Hematopoietic multipotent progenitor cell treated with erythropoietin and hydrocortisone succinate and interleukin-3 and kit ligand, for 17 days (in vitro differentiated cells): ENCODE measurements at regions not wholly inside any gene's neighbourhood (a gene's known extent, or its start where the extent isn't known, plus 50 kb on each side); places are given as distances from the start of the nearest gene placed in this dataset.

Experiments used
- DNase-seq: peaks from one replicate; pipeline ENCODE4 v3.0.0-alpha.2; 2015; ENCODE audit warnings: low spot score

- no peak for DNase-seq
These were observed 206.4 kb upstream of the RAB4A start for GRCh38 chr1:229064320-229065168.

DNA sequence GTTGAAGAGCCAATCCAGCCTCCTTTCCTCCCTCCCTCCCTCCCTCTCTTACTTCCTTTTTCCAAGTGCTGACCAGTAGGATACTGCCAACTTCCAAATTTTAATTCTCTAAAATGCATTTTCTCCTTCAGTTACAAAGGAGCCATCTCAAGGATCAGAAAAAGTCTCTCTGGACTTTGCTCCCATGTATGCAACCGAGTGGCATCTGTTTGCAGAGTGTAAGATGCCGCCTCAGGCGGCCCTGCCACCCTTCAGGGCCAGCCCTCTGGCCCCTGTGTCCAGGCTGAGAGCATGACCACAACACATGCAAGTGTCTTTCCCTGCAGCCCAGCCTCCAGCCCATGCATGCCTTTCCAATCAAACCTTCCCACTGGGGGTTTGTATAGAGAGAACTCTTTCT lies 205.3 kb upstream of the RAB4A start:
- DNase-seq, result no peak

GRCh38 chr1:229066591-229066990 lies 204.3 kb upstream of the RAB4A start:
- no peak for DNase-seq

DNA sequence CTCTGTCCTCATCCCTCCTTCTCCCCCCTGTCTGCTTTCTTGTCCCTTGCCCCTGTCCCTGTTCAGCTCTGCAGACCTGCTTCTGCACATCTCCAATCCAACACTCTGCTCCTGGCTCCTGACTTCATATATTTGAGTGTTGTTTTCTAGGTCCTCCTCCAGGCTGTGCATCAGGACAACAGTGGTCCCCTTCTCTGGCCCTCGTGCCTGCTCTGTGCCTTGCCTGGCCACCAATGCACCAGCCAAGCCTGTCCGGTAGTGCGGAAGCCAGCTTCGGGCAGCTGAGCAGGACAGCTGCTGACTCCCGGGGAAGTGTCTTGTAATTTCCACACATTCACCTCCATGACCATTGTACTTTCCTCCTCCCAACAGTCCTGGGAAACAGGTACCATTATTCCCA lies 203.4 kb upstream of the RAB4A start:
- DNase-seq, result no peak

GRCh38 chr1:229068270-229068987 lies 202.5 kb upstream of the RAB4A start:
- DNase-seq, result no peak

GRCh38 chr1:229069176-229069575 lies 201.7 kb upstream of the RAB4A start:
- no peak for DNase-seq

DNA sequence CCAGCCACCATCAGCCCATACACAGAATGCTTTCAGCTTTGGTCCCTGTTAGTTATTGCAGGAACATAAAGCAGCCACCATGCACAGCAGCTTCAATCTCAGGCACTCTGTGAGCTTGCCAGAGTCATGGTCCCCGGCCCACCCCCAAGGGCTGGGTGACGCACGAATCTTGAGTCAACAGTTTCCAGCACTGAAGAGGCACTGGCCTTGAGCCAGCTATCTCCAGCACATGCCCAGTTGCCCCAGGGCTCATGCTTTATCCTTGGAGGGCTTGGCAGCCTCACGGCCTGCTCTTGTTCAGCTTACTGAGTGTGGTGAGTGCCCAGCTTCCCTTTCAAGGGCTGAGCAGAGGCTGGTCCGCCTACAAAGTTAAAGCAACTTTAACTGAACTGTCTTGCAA lies 200.7 kb upstream of the RAB4A start:
- DNase-seq, result no peak

DNA sequence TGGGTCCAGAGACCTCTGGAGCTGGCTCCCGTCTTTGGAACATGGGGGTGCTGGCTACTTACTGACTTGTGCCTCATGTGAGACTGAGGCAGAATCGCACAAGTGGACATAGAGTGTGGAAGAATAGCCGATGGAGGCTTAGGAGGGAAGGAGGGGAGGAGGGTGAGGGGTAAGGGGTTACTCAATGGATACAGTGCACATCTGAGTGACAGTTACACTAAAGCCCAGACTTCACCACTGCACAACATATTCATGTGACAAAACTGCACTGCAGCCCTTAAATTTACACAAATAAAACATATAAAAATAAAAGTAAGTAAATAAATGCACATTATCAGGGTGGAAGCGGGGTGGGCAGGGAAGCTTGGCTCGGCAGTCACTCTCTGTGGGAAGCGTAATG lies 197.7 kb upstream of the RAB4A start:
- DNase-seq, result no peak

- no peak for DNase-seq
These were observed 195.7 kb upstream of the RAB4A start for GRCh38 chr1:229075217-229075616.

GRCh38 chr1:229075716-229076115 lies 195.2 kb upstream of the RAB4A start:
- no peak for DNase-seq

GRCh38 chr1:229076195-229076594 lies 194.7 kb upstream of the RAB4A start:
- no peak for DNase-seq

DNA sequence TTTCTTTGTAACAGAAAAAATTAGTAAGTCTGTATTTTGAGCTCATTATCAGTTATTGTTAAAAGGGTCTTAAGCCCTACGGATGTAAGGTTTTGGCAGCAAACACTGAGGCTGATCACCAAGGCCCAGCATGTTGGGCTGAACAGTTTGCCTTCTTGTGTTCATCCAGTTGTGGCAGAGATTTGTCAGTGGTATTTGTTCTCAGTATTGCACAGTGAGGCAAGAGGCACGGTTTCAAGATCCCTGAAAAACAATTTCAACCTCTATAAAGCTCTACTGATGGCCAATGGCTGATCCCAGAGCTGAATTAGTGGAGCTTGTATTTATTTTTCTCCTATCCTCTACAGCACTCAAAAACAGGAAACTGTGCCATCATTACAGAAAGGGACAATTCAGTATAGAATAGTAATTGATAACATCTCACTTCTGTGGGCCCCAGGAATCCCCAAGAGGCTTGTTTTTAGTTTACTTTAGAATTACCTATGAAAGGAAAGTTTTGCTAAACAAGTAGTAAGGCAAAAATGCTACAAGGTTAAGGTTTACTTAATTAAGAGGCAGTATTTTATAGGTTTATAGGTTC lies 191.8 kb upstream of the RAB4A start:
- DNase-seq, result no peak

GRCh38 chr1:229080361-229080760 lies 190.6 kb upstream of the RAB4A start:
- no peak for DNase-seq

- DNase-seq, result no peak
These were observed 185.6 kb upstream of the RAB4A start for GRCh38 chr1:229085291-229085690.

- DNase-seq, result no peak
These were observed 184.8 kb upstream of the RAB4A start for GRCh38 chr1:229086091-229086490.

DNA sequence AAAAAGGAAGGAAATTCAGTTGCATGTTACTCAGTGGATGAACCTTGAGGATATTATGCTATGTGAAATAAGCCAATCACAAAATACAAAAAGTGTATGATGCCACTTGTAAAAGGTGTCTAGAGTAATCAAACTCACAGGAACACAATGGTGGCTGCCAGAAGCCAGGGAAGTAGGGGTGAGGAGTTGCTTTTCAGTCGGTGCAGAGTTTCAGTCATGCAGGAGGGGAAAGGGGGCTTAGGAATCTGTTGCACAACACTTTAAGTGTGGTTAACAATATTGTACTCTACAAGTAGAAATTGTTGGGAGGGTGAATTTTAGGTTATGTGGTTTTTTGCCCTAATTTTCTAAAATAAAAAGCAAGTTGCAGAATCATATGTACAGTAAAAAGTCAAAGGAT lies 184.2 kb upstream of the RAB4A start:
- no peak for DNase-seq

- no peak for DNase-seq
These were observed 183.6 kb upstream of the RAB4A start for GRCh38 chr1:229087339-229087738.

- no peak for DNase-seq
These were observed 183.0 kb upstream of the RAB4A start for GRCh38 chr1:229087906-229088305.

GRCh38 chr1:229088711-229089110 lies 182.2 kb upstream of the RAB4A start:
- DNase-seq, result no peak

GRCh38 chr1:229089586-229090208 lies 181.2 kb upstream of the RAB4A start:
- DNase-seq, result no peak

- DNase-seq, result no peak
These were observed 179.2 kb upstream of the RAB4A start for GRCh38 chr1:229091721-229092136.

DNA sequence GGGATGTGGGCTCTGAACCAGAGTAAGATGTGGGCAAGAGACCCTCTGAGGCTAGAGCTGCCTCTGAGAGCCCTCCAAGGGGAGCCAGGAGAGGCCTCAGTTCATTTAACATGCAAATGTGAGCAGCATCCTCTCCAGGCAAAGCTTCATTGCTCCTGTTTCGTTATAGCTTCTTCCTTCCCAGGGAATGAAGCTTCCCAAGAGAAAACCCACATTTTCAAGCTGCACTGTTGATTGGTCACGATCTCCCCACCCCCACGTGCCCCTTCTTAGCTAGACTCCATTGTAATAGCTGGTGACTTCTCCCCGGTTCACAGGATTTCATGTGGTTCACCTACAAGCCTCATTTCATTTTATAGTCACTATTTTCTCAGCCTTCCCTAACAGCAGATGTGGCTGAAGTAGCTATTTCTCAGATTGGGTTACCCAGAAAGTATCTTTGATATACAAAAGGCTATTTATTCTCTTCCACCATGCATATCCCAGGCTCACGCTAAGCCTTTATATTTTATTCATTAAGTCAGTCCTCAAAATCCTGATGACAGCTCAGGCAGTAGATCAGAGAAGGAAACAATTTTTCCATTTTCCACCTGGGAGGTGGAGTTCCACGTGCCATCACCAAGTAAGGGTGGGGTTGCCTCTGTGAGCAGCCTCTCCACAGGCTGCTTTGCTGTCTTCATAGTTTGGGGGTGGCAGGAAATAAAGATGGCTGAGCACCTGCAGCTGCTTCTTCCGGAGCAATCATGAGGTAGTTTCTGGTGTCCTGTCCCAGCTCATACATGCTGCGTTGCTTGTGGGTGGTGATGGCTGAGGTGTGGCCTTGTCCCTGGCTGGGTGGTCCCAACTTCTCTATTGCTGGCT lies 178.3 kb upstream of the RAB4A start:
- no peak for DNase-seq
